HT1080 (cell line): ENCODE measurements at regions not wholly inside any gene's neighbourhood (a gene's known extent, or its start where the extent isn't known, plus 50 kb on each side); places are given as distances from the start of the nearest gene placed in this dataset.

ENCODE experiments used
- DNase-seq: peaks from one replicate; pipeline ENCODE4 v3.0.0-alpha.2; 2015; ENCODE audit warnings: low read depth

DNA sequence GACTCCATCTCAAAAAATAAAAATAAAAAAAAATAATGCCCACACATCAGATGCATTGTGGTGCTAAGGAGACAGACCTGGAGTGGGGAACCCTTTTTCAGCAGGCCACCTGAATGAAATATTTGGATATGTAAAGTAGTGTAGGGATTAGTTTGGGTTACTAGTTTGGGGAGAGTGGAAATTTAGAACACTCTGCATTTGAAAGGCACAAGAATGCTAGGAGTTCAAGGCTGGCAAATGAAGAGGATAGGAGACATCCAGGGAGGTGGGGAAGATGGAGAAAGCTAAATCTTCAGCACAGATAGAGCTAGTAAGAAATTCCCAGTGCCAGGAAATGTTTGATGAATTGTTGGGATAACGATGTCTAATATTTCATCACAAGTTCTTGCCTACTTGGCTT is 298.3 kb upstream of the ERCC4 start:
- no peak for DNase-seq

DNA sequence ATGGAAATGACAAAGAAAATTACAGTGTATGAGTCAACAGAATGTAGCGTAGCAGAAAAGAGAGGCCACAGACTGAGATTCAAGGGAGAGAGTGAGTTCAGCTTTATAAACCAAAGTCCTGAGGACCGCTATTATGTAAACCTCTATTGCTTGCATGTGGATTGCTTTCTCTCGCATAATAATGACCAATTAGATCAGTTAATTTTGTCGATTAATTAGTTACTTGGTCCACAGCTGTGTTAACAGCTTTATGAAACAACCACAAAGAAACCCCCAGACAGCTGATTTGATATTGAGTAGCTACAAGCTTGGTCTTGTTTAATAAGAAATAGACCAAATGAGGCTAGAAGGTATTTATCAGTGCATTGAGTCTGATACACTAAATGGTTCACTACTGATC is 291.8 kb upstream of the ERCC4 start:
- no peak for DNase-seq

DNA sequence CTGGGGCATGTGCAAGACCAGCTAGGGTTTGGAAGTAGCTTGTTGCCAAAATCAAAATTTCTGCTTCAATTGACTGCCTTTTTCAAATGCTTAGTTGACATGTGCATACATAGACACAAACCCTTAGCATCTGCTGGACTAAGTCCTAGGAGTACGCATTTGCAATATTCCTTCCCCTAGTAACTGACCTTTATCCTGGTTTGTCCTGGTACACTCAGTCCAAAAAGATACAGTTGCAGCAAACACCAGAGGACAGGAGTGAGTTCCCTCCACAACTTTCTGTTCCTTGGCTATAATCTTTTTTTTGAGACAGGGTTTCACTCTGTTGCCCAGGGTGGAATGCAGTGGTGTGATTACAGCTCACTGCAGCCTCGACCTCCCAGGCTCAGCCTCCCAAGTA is 290.2 kb upstream of the ERCC4 start:
- no peak for DNase-seq

DNA sequence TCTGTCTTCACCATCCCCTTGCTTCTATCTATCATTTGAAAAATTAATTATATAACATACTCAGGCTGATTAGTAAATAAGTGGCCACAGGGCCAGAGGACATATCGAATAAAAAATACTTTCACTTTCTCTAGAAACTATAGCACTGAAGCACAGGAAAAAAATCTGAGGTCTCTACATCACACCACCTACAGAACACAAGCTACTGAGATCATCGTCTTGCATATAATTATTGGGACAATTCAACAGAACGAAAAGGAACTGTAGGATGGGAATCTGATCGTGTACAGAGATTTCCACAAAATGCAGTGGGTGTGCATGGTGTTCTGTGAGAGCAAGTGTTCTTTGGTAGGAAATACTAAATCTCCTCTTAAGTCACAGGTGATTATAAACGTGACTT is 289.6 kb upstream of the ERCC4 start:
- DNase-seq = no peak

DNA sequence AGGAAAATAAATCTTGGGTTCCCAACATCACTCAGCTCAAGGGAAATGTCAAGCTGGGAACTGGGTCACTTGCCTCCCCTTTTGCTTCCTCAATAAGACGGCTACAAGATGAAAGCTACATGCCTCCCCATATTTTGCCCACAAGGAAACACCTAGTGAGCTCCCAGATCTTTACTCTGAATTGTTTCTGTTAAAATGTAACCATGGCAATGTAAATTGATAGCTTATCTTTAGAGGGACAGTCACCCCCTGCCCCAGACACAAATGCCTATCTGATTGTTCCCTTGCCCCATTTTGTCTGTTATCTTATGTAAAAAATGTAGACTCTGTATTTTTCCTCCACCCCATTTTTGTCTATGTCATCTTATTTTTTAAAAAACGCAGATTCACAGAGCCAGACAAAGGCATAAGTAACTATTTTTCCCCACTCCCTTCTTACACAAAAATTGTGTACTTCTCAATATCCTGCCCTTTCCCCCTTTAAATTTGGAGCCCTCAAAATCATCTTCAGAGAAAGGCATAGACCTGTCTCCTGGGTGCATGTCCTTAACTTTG is 288.7 kb upstream of the ERCC4 start:
- DNase-seq = no peak

DNA sequence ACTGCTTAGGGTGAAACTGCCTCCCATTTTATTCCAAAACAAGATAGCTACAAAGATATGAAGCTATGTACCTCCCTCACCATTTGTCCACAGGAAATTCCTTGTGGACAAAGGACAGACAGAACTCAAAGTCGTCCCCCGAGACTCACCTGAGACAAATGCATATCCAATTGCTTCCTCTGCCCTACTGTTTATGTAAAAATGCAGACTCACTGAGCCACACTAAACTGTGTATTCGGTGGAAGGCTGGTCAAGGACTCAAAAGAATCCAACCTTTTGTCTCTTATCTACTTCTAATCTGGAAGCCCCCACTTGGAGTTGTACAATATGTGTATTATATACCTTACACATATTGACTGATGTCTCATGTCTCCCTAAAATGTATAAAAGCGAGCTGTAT is 288.0 kb upstream of the ERCC4 start:
- DNase-seq = no peak

DNA sequence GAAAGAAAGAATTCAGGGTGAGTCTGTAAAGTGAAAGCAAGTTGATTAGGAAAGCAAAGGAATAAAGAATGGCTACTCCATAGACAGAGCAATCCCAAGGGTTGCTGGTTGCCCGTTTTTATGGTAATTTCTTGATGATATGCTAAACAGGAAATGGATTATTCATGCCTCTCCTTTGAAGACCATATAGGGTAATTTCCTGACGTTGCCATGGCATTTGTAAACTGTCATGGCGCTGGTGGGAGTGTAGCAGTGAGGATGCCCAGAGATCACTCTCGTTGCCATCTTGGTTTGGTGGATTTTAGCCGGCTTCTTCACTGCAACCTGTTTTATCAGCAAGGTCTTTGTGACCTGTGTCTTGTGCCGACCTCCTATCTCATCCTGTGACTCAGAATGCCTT is 287.4 kb upstream of the ERCC4 start:
- peak; percentile 54 for DNase-seq

DNA sequence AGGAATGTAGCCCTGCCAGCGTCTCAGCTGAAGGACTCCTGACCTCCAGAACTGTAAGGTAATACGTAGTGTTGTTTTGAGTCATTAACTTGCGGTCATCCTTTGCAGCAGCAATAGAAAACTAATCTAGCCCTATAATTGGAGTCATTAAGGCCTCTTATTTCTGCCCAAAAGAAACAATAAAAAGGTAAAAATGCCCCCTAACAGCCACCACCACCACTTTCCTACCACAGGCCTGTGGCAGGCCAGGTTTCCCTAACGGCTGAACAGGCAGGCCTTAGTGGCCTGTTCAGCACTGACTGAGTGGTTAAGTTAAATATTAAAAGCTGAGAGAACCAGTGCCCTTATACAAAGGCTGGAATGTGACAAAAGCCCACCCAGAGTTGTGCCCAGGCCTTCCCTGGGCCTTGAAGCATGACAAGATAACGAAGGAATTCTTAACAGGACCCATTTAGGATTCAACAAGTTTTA is 286.5 kb upstream of the ERCC4 start:
- DNase-seq = no peak

DNA sequence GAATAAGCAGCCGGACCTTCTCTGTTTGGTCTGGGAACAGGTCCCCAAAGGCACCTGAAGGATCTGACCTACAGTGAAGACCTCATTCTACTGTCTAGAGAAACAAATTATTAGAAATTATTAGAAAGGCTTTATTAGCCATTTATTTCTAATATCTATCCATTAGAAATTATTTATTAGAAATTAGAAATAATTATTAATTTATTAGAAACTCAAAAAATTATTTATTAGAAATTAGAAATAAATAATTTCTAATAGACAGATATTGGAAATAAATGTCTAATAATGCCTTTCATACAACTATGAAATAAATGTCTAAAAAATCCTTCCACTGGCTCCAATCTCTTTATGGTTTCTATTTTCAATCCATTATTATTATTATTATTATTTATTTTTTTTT is 285.7 kb upstream of the ERCC4 start:
- no peak for DNase-seq

DNA sequence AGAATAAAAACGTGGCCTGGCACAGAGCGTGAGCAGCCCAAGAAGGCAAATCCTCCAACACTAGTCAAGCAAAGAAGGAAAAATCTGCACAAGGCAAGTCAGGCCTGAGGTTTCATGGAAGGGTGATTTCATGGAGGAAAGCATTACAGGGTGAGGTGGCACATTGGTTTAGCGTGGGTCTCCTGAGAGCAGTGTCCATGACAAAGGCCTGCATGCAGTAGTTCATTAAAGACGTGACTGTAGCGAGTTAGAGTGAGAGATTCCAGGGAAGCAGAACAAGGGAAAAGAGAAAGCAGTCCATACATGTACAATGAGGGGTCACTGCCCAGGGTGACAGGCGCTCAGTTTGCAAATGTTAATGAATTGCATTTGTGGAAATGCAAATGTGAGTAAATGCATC is 285.0 kb upstream of the ERCC4 start:
- no peak for DNase-seq

DNA sequence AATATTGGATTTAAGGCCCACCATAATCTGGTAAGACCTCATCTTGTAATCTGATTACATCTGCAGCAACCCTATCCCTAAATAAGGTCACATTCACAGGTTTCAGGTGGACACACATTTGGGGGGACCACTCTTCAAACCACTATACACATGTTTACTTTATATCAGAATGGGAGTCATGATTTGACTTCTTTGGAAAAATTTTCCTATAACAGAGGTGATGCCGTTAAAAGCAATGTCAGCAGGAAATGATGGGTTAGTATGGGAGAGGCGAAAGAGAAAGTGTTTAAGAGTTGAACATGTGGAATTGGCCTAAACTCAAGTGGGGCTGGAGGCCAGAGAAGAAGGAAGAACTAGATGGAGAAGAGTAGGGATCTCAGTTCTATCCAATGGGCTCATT is 281.7 kb upstream of the ERCC4 start:
- DNase-seq = no peak

DNA sequence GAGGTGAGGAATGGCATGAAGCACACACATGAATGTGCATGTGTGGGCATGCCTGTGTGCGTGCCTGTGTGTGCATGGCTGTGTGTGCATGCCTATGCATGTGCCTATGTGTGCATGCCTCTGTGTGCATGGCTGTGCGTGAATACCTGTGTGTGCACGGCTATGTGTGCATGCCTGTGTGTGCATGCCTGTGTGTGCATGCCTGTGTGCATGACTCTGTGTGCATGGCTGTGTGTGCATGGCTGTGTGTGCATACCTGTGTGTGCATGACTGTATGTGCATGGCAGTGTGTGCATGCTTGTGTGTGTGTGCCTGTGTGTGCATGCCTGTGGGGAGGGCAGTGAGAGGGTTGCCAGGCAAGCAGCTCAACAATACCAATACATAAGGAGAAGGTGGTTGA is 276.5 kb upstream of the ERCC4 start:
- DNase-seq = no peak

DNA sequence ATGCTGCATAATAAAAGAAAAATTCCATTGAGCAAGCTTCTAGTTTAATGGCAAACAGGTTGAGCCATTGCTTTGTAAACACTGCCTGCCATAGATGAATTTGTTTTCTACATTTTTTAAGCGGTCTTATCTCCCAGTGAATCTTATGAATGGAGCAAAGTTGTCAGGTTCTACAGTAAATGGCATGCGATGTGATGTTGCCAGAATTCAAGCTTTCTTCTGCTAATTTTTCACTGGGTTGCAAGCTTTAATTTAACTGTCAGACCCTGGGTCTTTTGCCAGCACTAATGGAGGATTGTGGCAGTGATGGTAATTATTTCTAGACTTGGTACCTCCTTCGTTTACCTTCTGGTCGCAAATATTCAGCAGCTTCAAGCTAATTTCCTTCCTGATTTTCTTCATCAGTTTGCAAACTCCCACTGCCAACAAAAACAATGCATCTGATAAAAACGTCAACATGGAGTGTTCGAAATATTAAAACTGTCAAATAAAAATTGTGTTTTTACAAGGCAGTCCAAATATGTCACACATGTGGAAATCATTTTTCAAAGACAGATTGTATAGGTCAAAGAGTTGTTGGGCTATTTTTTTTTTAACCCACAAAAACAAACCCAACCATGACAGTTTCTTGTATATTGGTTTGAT is 274.2 kb upstream of the ERCC4 start:
- no peak for DNase-seq

DNA sequence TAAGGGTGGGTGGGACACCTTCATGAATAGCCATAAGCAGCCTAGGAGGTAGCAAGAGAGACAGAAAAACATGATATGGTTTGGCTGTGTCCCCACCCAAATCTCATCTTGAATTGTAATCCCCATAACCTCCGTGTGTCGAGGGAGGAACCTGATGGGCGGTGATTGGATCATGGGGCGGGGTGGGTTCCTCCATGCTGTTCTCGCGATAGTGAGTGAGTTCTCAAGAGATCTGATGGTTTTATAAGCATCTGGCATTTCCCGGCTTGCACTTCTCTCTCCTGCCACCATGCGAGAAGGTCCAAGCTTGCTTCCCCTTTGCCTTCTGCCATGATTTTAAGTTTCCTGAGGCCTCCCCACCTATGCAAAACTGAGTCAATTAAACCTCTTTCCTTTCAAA is 259.1 kb upstream of the ERCC4 start:
- peak; percentile 22 for DNase-seq

DNA sequence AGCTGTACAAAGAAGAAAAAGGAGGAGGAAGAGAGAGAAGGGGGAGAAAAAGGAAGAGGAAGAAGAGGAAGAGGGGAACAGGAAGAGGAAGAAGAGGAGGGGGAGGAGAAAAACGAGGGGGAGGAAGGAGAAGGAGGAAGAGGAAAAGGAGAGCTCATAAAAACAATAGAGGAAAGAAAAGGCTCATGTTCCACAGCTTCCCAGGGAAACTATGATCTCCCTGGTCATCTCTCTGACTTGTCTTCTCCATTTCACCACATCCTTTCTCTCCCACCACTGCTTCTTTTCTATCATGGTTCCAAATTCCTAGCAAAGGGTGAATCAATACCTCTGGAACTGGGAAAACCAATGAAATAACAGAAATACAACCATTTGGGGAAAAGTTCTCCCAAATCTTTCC is 254.1 kb upstream of the ERCC4 start:
- DNase-seq = no peak

DNA sequence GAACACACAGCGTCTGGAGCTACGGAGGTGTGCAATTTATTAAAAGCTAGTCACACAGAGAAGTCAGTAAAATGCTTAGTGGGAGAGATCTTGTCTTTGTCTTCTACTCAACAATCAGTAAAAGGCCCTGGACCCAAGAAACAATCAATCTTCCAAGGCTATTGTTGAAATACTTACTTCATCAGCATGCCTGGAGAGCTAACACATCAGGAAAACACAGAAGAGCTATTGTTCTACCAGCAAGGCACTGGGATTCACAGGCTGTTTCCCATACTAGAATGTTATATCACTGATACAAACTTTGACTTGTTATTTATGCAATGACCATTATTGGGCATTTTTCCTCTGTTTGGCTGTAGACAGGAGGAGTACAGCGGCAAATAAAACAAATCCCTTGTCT is 247.8 kb upstream of the ERCC4 start:
- no peak for DNase-seq

DNA sequence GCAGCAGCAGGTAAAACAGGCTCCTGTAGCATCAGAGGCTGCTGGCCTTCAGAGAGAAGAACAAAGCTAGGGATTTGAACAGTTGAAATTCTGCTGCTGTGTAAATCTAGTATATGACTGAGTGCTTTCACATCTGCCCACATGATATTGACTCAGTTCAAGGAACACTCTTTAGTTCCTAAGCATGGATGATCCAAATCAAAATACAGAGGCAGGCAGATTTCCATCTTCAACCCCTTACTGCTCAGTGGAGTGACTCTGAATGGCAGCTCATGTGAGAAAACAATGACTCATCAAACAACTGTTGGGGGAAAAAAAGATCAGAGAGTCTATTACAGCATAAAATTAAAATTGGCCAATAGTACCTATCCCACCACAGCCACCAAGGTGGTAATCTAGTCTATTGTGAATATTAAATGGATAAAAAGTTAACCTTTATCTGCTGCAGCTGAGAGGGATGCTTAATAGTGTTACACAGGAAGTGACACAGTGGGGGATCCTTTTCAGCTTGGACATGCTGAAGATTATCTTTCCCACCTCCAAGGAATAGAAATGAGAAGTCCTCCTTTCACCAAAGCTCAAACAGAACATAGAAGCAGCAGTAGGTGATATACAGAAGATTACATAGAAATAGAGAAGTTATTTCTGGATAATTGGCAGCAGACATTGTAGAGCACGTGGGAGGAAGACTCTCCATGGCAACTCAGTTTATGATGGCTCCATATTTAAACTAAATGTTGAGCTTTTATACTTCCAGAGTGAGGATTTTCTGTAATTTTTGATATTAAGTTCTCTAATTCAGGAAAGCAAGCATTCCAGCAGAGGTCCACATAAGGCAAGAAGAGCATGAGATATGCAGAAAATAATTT is 239.7 kb upstream of the ERCC4 start:
- DNase-seq = no peak

DNA sequence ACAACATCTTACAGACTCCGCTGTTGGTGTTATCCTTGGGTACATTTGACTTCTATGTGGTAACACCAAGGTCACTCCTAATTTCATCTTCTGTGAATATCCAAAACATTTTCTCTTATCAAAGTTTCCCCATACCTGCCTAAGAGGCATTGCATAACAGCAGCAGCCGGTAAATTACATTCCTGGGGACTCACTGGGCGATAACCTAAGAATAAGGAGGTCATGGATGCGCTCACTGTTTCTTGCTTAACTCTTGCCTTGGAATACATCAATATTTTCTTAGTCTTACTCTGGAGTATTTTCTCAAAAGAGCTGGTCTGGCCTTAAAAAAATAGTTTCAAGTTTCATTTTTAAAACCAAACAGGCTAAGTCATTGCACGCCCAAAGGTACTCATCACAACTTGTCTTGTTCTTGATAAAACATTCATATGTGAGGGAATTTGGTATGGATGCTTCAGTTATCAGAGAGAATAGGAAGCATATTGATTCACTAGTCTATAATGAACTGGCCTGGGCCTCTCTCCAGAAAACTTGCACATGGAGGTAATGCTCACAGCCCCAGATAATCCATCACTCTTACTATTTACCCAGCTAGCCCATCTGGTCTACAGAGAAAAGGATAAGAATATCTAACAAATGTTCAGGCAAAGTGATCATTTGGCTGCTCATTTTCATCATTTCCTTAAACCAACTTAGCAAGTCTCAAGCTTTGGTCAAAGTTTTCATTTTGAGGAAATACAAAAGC is 235.0 kb upstream of the ERCC4 start:
- DNase-seq = no peak

DNA sequence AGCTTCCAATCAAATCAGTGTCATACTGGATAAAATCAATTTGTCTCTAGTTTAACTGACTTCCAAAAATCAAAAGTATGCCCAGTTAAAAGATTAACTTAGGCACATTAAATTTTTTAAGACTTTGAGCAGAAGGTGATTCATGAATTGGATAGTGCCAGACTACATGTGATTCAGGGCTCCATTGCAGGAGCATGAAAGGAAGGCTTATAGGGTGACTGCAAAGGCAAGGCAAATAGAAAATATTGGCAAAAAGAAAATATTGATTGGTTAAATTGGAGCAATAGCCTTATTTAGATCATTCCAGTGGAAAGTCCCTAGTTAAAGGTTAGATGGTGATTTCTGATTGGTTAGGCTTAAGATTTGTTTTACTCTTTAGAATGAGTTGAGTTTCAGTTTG is 223.9 kb upstream of the ERCC4 start:
- DNase-seq = no peak

DNA sequence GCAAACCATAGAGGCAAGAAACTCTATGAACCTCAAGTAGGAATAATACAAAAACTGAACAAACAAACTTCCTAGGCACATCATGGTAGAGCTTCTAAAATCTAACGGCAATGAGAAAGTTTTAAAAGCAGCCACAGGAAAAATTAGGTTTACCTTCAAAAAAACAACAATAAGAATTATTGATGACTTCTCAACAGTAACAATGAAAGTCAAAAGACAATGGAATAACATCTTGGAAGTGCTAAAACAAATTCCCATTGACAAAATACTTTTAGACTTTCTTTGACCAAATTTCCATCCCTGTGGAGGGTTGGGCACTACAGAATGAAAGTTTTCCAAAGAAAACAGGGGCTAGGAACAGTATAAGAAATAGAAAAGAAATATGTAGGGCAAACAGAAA is 222.9 kb upstream of the ERCC4 start:
- DNase-seq = no peak

DNA sequence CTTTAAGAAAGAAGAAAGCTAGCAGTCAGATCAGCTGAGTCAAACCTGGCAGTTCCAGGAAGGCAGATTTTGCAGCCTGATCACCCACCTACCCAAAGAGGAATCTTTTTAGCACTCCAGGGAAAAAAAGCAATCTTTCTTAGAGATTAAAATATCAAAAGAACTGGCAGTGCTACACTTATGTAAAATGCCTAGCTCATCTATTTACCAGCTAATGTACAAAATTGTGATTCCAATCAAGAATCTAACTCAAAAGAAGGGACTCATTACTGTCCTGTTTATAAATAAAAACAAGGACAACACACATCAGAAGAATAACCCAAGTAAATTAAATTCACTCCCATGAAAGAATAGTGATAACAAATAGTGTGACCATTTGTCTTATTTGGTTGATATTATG is 222.4 kb upstream of the ERCC4 start:
- no peak for DNase-seq

DNA sequence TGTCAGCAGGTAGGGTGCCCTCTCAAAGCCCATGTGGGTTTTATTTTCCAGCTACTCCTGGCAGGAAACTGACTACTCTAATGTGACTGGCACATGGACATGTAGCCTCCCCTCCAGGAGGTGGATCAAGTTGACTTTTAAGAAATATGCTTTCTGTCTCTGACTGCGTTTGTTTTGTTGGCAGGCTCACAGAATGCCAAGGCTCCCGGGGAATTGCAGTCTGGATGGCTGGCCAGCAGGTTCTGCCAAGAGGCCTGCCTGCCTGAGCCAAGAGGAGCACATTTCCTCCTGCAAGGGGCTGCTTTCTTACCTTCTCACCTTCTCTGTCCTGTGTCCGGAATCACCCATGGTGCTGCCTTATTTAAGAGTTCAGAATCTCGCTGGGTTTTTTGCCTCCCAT is 217.3 kb upstream of the ERCC4 start:
- DNase-seq = no peak
